Urinary bladder (tissue), 3 donors: ENCODE measurements at regions not wholly inside any gene's neighbourhood (a gene's known extent, or its start where the extent isn't known, plus 50 kb on each side); places are given as distances from the start of the nearest gene placed in this dataset.

ENCODE experiments used
- DNase-seq: peaks from one replicate; pipeline ENCODE4 v3.0.0-alpha.2; 2015; ENCODE audit errors: extremely low spot score
- H3K27ac ChIP-seq: one replicate; pipeline ENCODE4 v1.5.1; 2013; ENCODE audit warnings: low read depth, mild to moderate bottlenecking, moderate library complexity
- H3K36me3 ChIP-seq: one replicate; pipeline ENCODE4 v1.6.1; 2013; ENCODE audit warnings: mild to moderate bottlenecking, moderate library complexity; ENCODE audit not compliant: insufficient read depth
- H3K4me1 ChIP-seq: one replicate; pipeline ENCODE4 v1.6.1; 2013; ENCODE audit warnings: mild to moderate bottlenecking, moderate library complexity; ENCODE audit not compliant: insufficient read depth
- H3K4me3 ChIP-seq: one replicate; pipeline ENCODE4 v1.5.1; 2013; ENCODE audit warnings: low read depth, low read length
- WGBS: extraction: QIAGEN DNeasy Blood & Tissue Kit; methylation state at CpG from one replicate; pipeline ENCODE4 v1.1.7; 2013; 5-methylcytosine and 5-hydroxymethylcytosine counted together
- donor health status: healthy with polysubstance abuse.
- donor health status: healthy.

DNA sequence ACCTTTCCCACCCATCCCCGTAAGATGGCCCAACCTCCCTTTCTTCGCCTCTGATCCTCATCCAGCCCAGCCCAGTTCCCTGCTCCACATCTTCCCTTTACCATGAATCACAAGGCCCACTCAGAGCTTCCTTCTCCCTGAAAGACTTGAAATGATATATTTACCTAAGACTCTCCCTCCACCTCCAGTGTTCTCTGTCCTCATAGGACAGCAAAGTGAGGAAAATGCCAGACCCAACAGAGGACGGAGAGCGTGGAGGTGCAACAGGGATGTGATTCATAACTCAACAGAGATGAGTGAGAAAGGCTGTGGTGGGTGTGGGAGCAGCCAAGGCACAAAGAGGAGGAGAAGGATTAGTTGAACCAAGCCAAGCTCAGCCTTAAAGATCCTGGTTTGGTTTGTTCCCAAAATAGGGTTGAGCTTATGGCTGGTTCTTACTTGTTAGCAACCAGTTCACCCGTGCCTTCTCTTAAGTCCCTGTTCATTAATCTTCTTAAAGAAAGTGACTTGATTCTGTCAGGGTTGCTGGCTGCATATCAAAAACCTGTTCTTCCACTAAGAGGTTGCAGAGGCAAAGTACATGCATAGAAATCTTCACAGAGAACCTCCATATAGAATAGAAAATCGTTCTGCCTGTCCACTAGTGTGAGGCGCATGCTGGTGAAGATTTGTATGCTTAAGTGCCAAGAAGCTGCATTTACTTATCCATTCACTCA is 183.2 kb downstream of the ACTL7B start:
- DNase-seq, result no peak
- no peaks in the 10 kb centered on the region for H3K4me1 ChIP-seq
- no peak overlapping the region for H3K4me3 ChIP-seq
- 77% methylated on average over 7 of the region's 7 CpGs for WGBS
- H3K36me3 ChIP-seq, result no peaks in the 10 kb centered on the region
- no peak overlapping the region for H3K27ac ChIP-seq

DNA sequence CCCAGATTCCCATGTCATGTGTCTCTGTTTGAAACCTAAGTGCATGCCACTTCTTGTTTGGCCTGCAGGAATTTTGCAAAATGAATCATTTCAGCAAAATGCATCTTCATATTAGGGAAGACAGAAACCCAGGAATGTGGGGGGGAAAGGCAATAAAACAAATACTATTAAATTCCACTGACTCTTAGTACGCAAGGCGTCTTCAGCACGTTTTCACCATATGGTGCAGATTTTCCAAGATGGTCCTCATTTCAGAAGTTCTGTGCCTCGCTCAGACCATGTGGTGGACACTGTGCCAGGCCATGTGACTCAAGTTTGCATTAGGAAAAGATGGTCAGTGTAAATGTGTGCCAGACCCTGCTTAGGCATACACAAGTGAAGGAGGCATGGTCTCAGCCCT is 184.0 kb downstream of the ACTL7B start:
- no peak overlapping the region for H3K27ac ChIP-seq
- no peak for DNase-seq
- no peaks in the 10 kb centered on the region for H3K36me3 ChIP-seq
- H3K4me3 ChIP-seq, result no peak overlapping the region
- H3K4me1 ChIP-seq, result no peaks in the 10 kb centered on the region
- WGBS, result 75% methylated on average over 4 of the region's 4 CpGs

DNA sequence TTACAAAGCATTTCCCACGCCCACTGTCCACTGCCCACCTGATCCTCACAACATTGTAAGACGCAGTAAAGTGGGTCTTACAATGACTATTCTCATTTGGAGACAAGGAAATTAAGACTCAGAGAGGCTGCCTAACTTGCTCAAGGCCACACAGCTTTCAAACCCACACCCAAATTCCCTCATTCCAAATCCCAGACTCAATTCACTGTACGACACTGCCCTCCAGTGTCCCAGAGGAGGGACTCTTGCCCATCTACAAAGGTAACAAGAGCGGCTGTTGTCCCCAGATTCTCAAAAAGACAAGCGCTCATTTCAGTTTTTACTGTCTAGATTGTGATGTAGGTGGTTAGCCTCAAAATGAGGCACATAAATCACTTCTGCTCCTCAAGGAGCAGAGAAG is 184.6 kb downstream of the ACTL7B start:
- Histone ChIP-seq H3K4me3 (no peak overlapping the region), H3K36me3 (no peaks in the 10 kb centered on the region), H3K4me1 (no peaks in the 10 kb centered on the region), H3K27ac (no peak overlapping the region)
- WGBS, result 92% methylated on average over 5 of the region's 5 CpGs
- DNase-seq, result no peak

DNA sequence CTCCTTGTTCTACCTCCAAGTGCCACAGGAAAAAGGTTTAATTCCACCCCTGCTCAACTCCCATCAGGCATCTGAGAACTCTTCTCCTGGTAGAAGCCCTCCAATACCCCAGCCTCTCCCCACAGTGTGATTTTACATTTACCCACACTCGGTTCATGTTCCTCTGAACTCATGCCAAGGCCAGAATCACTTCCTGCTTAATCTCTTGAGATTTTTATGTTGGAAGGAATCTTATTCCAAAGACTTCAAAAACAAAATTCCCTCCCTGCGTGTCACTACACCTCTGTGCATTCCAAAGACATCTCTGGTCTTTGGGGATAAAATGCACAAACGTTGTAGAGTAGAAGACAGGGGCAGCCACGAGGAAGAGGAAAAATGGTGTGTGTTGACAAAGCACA is 186.8 kb downstream of the ACTL7B start:
- no peak overlapping the region for H3K4me3 ChIP-seq
- H3K36me3 ChIP-seq, result no peaks in the 10 kb centered on the region
- H3K4me1 ChIP-seq, result no peaks in the 10 kb centered on the region
- H3K27ac ChIP-seq, result no peak overlapping the region
- DNase-seq, result no peak
- WGBS, result 36% methylated on average over 4 of the region's 4 CpGs

DNA sequence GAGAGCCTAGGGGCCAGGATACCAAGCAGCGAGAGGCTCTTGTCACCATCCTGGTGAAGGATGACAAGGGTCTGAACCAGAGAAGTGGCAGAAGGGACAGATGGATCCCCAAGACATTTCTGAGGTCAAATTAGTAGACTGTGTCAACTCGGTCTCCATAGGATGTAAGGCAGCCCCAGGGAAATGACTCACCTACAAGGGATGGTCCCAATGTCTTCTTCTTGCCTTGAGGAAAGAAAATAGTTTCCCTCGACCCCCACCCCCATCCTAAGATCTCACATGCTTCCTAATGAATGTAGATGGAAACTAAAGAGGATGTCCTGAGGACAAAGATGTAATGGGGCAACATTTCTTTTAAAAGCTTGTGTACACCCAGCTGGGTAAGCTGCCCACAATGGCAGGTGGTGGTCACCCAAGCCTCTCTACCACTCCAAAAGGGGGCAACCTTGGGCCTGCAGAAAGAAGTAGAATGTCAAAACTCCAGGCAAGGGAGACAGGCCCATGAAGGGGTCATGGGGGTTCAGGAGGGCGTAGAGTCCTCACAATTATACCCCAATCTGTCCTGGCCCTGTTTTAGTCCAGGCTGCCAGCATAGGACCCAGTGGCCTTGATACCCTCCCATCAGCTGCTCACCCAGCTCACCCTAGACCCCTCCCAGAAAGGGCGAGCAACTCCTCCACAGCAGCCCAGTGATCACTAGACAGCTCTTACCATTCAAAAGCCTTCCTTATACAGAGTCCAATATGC is 187.4 kb downstream of the ACTL7B start:
- 84% methylated on average over 5 of the region's 5 CpGs for WGBS
- H3K36me3 ChIP-seq, result no peaks in the 10 kb centered on the region
- H3K4me1 ChIP-seq, result no peaks in the 10 kb centered on the region
- no peak for DNase-seq
- H3K4me3 ChIP-seq, result no peak overlapping the region
- H3K27ac ChIP-seq, result no peak overlapping the region

DNA sequence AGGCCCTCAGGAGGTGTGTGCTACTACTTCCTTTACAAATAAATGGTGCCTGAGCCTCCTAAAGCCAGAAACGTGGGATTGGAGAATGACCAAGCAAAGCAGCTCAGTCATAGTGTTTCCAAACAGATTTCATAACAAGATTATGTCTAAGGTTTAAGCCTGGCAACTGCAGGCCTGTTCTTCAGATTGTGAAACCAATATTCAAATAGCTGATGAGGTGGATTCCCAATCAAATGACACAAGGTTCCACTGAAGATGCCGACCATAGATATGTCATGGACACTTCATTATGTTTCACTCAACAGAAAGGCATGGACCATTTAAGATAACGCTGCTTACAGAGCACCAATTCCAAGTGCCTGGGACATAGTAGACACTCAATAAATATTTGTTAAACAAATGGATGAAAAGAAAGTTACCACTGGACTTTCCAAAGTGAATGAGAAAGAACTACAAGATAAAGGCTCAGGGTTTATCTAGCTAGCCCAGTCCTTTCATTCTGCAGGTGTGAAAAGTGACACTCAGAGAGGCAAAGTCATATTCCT is 189.5 kb downstream of the ACTL7B start:
- Histone ChIP-seq H3K4me3 (no peak overlapping the region), H3K27ac (no peak overlapping the region), H3K36me3 (no peaks in the 10 kb centered on the region), H3K4me1 (no peaks in the 10 kb centered on the region)
- no peak for DNase-seq
- WGBS, result 67% methylated on average over 3 of the region's 3 CpGs

DNA sequence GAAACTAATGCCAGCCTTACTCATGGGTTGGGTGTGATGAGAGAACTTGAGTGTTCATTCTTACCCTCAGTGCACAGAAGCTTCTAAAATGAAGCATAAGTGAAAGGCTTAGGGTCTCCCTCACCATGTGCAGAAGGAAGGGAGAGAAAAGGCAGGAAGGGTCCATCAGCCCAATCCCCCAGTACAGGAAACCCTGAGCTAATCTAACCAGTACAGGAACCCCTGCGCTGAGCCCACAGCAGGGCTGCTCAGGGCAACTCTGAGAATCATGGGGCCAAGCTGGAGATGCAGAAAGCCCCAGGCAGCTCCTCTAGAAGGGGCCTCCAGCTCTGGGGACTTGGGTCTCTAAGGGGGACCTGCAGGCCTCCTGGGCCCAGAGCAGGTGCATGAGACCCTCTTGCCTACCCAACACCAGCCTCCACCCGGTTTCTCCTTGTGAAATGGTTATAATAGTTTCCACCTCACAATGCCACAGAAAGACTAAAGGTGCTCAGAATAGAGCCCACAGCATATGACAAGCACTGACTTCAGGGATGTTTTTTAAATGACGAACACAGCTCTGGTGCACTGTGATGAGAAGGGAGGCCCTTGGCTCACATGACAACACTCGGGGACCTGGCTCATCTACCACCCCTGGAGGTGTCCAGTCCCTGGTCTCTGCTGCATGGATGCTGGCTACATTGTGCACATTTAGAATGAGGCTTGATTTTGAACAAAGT is 190.1 kb downstream of the ACTL7B start:
- no peak for DNase-seq
- no peak overlapping the region for H3K27ac ChIP-seq
- WGBS, result 84% methylated on average over 4 of the region's 4 CpGs
- H3K36me3 ChIP-seq, result no peaks in the 10 kb centered on the region
- H3K4me1 ChIP-seq, result no peaks in the 10 kb centered on the region
- no peak overlapping the region for H3K4me3 ChIP-seq

DNA sequence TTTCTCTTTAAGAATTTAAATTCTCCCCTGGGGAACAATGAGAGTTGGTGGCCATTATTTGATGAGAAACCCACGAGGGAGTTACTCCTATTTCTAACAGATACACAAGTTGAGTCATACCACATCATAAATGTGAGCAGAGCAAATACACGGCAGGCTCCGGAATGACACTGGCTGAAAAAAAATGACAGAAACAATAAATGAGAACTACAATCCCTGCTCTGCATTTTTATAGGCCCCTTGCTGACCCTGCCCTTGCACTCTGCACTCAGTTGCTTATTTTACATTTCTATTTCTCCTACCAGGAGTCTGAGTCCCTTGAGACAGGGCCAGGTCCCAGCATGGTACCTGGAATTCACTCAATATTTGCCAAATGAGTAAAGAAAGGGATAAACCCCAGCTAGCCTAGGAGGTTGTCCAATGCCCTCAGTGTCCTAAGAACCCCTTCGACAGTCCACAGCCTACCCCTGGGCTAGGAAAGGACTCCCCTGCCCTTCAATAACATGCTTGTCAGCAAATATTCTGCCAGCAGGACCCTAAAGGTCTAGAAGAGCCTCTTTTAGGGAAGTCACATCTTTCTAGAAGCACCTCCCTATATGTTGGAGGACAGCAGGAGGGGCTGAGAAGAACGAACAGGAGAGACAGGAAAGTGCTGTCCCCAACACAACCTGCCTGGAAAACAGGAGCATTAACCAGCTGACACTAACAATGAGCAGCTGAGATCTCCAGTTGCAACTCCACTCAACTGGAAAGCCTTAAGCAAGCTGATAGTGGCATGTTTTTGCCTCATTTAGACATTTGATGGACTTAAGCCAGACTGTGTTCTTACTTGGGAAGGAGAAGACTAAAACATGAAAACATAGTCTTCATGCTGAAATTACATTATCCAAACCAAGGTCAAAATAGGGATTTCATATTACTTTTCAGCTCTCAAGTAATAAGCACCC is 191.2 kb downstream of the ACTL7B start:
- DNase-seq, result no peak

DNA sequence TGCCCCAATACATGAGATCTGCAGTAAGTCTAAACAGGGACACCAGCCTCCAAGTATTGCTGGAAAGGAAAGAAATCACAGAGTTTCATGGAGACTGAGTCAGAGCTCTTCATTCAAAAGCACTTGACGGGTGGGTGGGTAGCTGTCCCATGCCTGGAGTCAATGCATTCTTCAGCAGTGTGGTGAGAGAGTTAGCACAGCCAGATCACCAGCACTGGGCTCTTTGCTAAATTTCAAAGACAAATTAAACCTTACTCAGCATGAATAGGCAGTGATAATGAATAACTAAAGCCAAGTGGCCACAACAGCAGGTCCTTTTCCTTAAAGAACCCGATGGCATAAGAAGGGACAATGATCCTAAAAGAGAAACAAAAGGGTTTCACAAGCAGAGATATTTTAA is 192.4 kb downstream of the ACTL7B start:
- no peak for DNase-seq
- 86% methylated on average over 2 of the region's 2 CpGs for WGBS
- H3K4me3 ChIP-seq, result no peak overlapping the region
- H3K4me1 ChIP-seq, result no peaks in the 10 kb centered on the region
- H3K27ac ChIP-seq, result no peak overlapping the region
- no peaks in the 10 kb centered on the region for H3K36me3 ChIP-seq

More for the DNA sequence above, 191.2 kb downstream of the ACTL7B start:
- Histone ChIP-seq H3K4me3 (no peak overlapping the region), H3K4me1 (no peaks in the 10 kb centered on the region), H3K27ac (no peak overlapping the region), H3K36me3 (no peaks in the 10 kb centered on the region)
- 63% methylated on average over 5 of the region's 5 CpGs for whole genome bisulfite sequencing

DNA sequence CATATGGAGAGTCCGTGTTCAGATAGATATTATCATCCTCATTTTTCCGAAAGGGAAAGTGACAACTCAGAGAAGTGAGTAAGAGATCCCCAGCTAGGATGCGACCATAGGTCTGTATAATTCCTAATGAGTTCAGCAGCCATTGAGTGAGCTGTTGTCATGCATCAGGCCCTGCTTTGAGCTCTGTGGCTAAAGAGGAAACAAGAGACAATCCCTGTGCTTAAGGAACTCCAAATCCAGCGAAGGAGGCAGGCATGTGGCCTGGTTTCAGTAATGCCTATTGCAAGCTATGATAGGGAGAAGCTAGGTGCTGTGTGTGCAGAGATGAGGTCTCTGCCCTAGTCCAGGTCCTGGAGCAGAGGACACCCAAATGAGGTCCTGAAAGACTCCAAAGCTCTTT is 192.8 kb downstream of the ACTL7B start:
- DNase-seq, result no peak
- Histone ChIP-seq H3K36me3 (no peaks in the 10 kb centered on the region), H3K4me1 (no peaks in the 10 kb centered on the region), H3K27ac (no peak overlapping the region), H3K4me3 (no peak overlapping the region)
- 91% methylated on average over 4 of the region's 4 CpGs for WGBS

DNA sequence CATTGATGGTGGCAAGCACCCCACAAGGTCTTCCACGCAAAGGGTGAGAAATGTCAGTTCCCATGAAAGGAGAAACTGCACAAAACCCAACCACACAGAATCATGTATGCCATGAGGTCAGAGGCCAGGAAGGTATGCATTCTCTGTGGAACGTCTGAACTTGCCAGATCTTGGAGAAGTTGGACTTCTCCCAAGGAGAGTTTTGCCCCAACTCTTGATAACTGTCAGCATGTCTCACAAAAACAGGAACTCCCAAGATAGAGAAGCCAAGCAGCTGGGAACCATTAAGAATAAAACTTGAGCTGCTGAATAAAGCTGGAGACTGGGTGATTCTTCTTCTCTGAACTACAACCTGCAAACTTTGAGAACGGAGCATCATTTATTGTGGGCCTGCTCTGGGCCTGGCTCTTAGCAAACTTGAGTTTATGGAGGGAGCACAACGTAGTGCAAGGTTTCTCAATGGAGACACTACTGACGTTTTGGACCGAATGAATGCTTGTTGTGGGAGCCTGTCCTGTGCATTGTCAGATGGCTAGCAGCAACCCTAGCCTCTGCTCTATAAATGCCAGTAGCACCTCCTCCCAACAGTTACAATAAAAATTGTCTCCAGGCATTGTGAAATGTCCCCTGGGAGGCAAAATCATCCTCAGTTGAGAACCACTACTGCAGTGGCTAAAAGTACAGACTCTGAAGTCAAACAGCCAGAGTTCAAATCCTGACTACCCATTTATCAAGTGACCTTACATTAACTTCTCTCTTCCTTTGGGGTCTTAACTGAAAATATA is 193.5 kb downstream of the ACTL7B start:
- H3K4me1 ChIP-seq, result no peaks in the 10 kb centered on the region
- H3K27ac ChIP-seq, result no peak overlapping the region
- no peak for DNase-seq
- no peaks in the 10 kb centered on the region for H3K36me3 ChIP-seq
- WGBS, result 66% methylated on average over 6 of the region's 6 CpGs
- no peak overlapping the region for H3K4me3 ChIP-seq

DNA sequence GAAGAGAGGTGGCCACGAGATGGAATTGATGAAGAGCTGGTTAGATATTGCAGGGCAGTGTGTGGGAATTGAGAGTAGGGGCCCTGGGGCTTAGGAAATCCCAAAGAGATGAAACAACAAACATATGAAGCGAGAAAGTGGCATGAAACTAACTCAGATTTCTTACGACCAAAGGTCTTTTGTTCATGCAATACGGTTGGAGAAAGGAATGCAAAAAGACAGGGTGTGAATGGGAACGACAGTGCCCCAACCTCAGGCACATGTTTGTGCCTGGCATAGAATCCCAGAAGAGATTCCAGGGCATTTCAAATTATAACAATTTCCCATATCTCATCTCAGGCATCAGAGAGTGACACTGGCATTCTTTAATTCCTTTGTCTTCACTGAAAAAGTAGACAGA is 199.2 kb downstream of the ACTL7B start:
- H3K27ac ChIP-seq, result no peak overlapping the region
- H3K36me3 ChIP-seq, result no peaks in the 10 kb centered on the region
- no peaks in the 10 kb centered on the region for H3K4me1 ChIP-seq
- H3K4me3 ChIP-seq, result no peak overlapping the region
- no peak for DNase-seq
- 78% methylated on average over 5 of the region's 5 CpGs for WGBS
